CD4-positive, alpha-beta T cell treated with Interleukin-4 for 1 hour (primary cell): ENCODE measurements at regions not wholly inside any gene's neighbourhood (a gene's known extent, or its start where the extent isn't known, plus 50 kb on each side); places are given as distances from the start of the nearest gene placed in this dataset.
"Not testable (repeated sequence)": the region's sequence is repeated elsewhere in the genome, so short reads cannot be mapped to it uniquely, and the experiment has no call there.

ENCODE experiments used
- DNase-seq, 2 donors: peaks; one replicate each; pipeline ENCODE4 v3.0.0-alpha.2; 2020 to 2022

GRCh38 chr6:168960551-168961263, 292.9 kb downstream of the THBS2 start:
- DNase-seq = no peak

DNA sequence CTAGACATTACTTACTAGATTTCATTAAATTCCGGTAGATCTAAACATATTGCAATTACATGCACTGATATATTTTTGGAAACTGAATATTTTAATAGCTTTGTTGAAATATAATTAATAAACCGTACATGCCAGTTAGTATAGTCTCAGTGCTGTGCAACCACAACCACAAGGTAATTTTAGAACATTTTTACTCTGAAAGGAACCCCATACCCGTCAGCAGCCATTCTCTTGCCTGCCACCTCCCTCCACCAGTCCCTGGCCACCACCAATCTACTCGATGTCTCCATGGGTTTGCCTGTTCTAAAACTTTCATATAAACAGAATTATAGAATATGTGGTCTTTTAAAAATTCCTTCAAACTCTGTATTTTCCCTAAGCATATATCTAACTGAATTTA, 293.9 kb downstream of the THBS2 start:
- DNase-seq = no peak

DNA sequence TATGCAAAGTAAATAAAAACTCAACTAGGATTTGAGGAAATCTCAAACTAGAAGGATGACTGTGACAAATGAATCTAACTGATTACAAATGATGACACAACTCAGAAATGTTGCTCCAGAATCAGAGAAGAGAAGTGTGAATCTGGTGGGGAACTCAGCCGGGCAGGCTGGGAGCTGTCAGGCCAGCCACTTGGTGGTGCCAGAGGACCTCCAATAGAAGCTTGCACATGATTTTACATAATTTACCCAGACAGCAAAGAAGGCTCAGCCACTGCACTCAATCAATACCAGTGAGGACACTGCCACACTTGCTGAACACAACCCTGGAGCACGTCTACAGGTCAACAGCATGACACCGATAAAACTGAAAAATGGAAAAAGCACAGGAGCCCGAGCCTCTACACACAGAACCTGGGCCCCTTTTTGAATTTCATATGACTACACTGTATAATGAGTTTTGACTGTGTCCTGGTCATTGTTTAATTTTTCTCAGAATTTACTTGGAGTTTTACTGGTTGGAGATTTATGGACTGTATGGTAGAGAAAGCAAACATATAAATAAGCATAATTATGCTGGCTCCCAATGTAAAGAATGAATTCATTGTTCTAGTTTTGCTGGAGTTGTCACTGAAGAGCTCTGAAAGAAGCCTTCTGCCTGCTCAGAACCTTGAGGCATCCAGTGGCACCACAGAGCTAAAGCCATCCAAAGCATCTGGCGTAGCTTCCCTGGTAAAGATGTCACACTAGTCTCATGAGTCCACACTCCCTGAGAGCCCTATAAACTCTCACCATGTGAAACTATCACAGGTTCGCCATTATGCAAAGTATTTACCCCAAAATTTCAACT, 296.5 kb downstream of the THBS2 start:
- DNase-seq = peak; percentile 44 to 45

- DNase-seq = no peak
These were observed 297.4 kb downstream of the THBS2 start for GRCh38 chr6:168956141-168956838.

DNA sequence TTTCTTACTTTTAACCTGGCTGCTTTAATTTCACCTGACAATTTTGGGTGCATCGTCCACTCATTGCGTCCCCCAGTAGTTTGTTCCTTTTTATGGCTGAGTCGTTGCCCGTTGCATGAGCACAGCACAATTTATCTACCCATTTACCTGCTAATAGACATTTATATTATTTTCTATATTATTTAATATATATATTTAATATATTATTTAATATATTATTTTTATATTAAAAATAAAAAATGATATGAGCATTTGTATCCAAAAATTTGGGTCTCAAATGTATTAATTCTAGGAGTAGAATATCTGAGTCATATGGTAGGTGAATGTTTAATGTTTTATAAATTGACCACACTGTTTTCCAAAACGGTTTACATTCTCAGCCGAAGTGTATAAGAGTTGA, 300.2 kb downstream of the THBS2 start:
- no peak for DNase-seq

DNA sequence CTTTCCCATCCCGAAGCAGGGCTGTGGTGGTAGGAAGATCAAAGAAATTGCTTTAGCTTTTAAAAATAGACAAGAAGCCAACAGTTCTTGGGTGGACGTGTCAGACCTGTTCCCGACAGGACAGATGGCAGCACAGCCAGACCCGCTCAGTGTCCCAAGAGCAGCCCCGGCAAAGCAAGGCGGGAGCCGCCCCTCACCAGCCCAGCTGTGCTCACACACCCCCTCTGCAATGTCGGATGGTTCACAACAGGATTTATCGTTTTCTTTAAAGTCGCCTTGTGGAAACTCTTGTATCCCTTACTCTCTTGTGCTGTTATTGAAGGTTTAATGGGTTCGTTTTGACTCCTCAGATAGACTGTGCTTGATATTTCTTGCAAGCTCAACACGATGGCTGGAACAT, 302.4 kb downstream of the THBS2 start:
- DNase-seq = no peak

GRCh38 chr6:168950858-168951214, 302.8 kb downstream of the THBS2 start:
- no peak for DNase-seq

GRCh38 chr6:168949981-168950857, 303.4 kb downstream of the THBS2 start:
- DNase-seq = no peak

DNA sequence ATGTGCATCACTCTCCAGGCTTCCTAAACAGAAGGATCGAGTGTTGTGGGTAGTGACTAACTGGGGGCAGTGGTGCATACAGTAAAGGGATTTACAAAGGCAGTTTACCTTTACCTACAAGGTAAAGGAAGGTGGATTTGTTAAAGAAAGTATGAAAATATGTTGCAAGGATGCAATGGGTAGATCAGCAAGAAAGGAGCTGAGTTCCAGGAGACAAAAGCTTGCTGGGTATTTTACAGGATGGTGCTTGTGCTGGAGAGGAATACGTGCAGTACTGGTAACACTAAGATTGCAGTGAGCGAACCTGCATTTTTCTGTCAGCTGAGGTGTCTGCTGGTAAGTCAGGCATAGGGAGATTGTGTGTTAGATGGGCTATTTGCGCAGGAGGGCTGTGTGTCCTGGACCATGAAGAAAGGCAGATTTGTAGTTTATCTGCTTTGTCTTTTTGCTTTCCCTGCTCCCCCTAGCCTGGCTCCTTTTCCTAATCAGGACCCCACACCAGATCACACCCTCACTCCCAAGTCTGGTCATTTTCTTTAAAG, 304.6 kb downstream of the THBS2 start:
- no peak for DNase-seq

GRCh38 chr6:168948002-168948401, 305.6 kb downstream of the THBS2 start:
- DNase-seq = no peak

- DNase-seq = no peak
These were observed 310.3 kb downstream of the THBS2 start for GRCh38 chr6:168943231-168943905.

DNA sequence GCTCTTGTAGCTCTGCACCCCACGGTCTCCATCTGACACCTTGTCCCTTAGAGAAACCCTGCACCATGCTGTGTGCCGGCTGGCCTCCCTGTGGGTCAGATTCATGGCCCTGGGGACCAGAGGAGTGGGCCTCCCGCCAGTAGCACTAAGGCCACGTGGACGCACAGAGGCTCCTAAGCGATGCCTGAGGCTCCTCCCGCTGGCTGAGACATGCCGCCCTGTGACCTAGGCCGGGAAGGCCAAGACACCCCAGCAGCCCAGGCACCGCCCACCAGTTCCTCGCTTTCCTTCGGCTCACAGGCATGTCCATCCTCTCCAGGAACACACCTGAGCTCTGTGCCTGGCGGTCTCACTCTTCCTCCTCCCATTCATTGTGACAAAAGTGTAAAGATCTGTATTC, 311.0 kb downstream of the THBS2 start:
- no peak for DNase-seq

- no peak for DNase-seq
These were observed 312.6 kb downstream of the THBS2 start for GRCh38 chr6:168941036-168941435.

- DNase-seq = no peak
These were observed 313.9 kb downstream of the THBS2 start for GRCh38 chr6:168939796-168940195.

GRCh38 chr6:168939041-168939440, 314.6 kb downstream of the THBS2 start:
- no peak for DNase-seq

- DNase-seq = no peak
These were observed 315.1 kb downstream of the THBS2 start for GRCh38 chr6:168938546-168938945.

DNA sequence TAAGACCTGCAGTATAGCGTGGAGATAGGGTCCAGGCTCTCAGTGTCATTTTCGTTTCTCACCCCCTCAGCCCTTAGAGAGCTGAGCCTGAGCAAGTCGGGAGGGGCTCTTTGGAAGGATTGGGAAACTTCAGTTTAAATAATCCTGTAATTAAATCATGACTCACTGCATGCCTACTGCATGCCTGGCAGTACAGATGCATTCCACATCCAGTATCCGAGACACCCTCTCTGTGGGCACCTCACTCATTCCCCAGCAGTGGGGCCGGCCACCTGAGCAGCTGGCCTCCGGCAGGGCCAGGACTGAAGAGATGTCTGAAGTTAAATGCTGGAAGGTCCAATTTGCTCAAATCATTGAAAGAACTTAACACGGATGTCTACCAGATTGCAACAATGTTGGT, 316.6 kb downstream of the THBS2 start:
- DNase-seq = no peak

DNA sequence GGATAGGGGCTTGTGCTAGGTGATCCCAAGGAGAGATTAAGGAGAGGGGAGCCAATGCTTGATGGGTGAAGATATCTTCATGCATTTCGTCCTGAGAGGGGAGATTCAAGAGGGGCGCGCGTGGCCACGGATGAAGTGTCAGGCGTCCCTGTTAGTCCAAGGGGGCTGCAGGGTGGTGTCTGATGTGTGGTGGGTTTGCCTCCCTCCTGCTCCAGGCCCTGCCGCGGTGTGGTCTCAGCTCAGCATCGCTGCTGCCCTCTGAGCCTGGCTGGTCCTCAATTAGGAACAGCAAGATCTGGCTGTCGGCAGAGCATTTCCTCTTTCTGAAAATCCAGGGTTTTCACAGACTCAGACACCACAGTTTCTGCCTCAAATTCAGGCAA, 318.0 kb downstream of the THBS2 start:
- no peak for DNase-seq

DNA sequence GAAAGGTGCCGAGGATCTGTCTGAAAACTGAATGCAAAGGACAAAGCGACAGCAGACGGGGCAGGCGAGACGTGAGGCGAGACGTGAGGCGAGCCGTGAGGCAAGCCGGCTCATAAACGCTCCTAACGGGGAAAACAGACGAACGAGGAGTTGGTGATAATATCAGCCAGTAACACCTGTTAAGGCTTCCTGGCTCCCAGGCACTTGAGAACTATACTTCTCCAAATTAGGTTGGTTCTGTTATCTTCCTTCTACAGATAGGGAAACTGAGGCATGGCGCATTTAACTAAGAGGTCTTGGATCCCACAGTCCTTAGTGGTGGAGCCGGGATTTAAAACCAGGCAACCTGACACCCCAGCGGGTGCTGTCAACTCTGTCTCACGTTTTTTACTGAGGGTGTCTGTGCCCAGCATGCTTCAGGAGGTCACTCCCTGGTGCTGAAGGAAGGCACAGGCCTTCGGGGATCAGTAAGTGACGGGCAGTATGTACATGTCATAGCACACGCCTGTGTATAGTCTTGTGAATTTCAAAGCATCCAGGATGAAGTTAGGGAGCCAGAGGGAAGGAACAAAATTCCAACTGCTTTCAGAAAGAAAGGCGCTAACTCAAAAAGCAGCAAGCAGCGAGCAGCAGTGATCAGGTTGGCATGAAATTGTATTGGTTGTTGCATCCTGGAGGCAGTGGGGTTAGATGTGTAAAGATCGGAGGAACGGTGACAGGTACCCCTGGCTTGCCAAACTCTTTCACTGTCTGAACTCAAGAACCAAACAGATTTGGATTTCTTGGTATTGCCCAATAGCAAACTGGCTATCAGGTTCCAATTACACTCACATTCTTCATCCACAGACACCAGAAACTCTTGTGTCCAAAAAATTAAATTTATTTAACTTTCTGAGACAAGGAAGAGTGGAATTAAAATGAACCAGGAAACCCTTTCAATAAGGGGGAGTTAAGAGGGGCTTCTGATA, 318.7 kb downstream of the THBS2 start:
- no peak for DNase-seq

- not testable (repeated sequence) for DNase-seq
These were observed 321.5 kb downstream of the THBS2 start for GRCh38 chr6:168932171-168932570.

GRCh38 chr6:168931072-168931471, 322.6 kb downstream of the THBS2 start:
- not testable (repeated sequence) for DNase-seq
